OCI-LY7 (cell line): ENCODE measurements at regions not wholly inside any gene's neighbourhood (a gene's known extent, or its start where the extent isn't known, plus 50 kb on each side); places are given as distances from the start of the nearest gene placed in this dataset.

Source experiments
- BruUV-seq: library from RNA; stranded (reverse); fragments of 400-500 nt; replicated peaks from 2 replicates; lab custom pipeline; 2021; lab: Mats Ljungman, UMichigan
- CTCF ChIA-PET: fragments of 300-600 bp; sonication (Branson Sonifier 250); formaldehyde crosslinking; loops from one replicate; lab custom pipeline; 2022; ENCODE audit warnings: antibody characterized with exemption; ENCODE audit not compliant: unreplicated experiment; lab: Charles Lee
- POLR2A ChIA-PET: fragments of 300-600 bp; sonication (Branson Sonifier 250); formaldehyde crosslinking; loops from one replicate; lab custom pipeline; 2022; ENCODE audit warnings: antibody characterized with exemption; lab: Charles Lee
- DNase-seq: peaks from one replicate; pipeline ENCODE4 v3.0.0-alpha.2; 2015; ENCODE audit warnings: low spot score
- H2AFZ ChIP-seq: fragments of 200-600 bp; sonication (generic), shearing (Covaris generic); 2 replicates; pipeline ENCODE4 v1.6.1; 2014; ENCODE audit warnings: mild to moderate bottlenecking, antibody characterized with exemption, low read length, moderate library complexity
- H3K27ac ChIP-seq: fragments of 200-600 bp; sonication (generic); 2 replicates; pipeline ENCODE4 v1.5.1; 2014; ENCODE audit warnings: mixed run types, low read depth, mild to moderate bottlenecking, moderate library complexity, low read length, inconsistent platforms; ENCODE audit not compliant: poor library complexity, severe bottlenecking
- H3K36me3 ChIP-seq: fragments of 200-600 bp; sonication (generic); 2 replicates; pipeline ENCODE4 v1.6.1; 2014; ENCODE audit warnings: mild to moderate bottlenecking, antibody characterized with exemption, low read length, moderate library complexity, mixed read lengths; ENCODE audit not compliant: insufficient read depth
- H3K4me1 ChIP-seq: fragments of 200-600 bp; sonication (generic); 2 replicates; pipeline ENCODE4 v1.5.1; 2014; ENCODE audit warnings: mild to moderate bottlenecking, low read length; ENCODE audit not compliant: insufficient read depth, poor library complexity, severe bottlenecking
- H3K4me2 ChIP-seq: fragments of 200-600 bp; sonication (generic); 2 replicates; pipeline ENCODE4 v1.6.1; 2014; ENCODE audit warnings: mild to moderate bottlenecking, low read length
- H3K4me3 ChIP-seq: fragments of 200-600 bp; sonication (generic); 2 replicates; pipeline ENCODE4 v1.5.1; 2014; ENCODE audit warnings: mild to moderate bottlenecking, low read depth, low read length; ENCODE audit not compliant: poor library complexity, severe bottlenecking
- H3K79me2 ChIP-seq: fragments of 200-600 bp; sonication (generic); 2 replicates; pipeline ENCODE4 v1.6.1; 2016; ENCODE audit warnings: low read depth, mild to moderate bottlenecking, low read length, moderate library complexity, mixed read lengths; ENCODE audit not compliant: insufficient read depth
- H3K9me2 ChIP-seq: fragments of 200-600 bp; sonication (generic); 2 replicates; pipeline ENCODE4 v1.6.1; 2016; ENCODE audit warnings: mild to moderate bottlenecking, low read length, mixed read lengths; ENCODE audit not compliant: insufficient read depth
- H3K9me3 ChIP-seq: fragments of 200-600 bp; sonication (generic); 2 replicates; pipeline ENCODE4 v1.6.1; 2014; ENCODE audit warnings: mild to moderate bottlenecking, mixed run types, low read length, mixed read lengths
- H4K20me1 ChIP-seq: fragments of 200-600 bp; sonication (generic); 2 replicates; pipeline ENCODE4 v1.6.1; 2014; ENCODE audit warnings: mild to moderate bottlenecking, antibody characterized with exemption, low read length, moderate library complexity, mixed read lengths; ENCODE audit not compliant: insufficient read depth
- CTCF ChIP-seq: fragments of 200-600 bp; sonication (generic); conservative IDR thresholded peaks from 2 replicates; pipeline ENCODE4 v1.5.1; 2014; ENCODE audit warnings: mild to moderate bottlenecking, antibody characterized with exemption, low read length, moderate library complexity, mixed read lengths
- EZH2phosphoT487 ChIP-seq: fragments of 200-600 bp; sonication (generic); IDR thresholded peaks from 2 replicates; pipeline ENCODE4 v1.6.1; 2018; ENCODE audit warnings: low read depth, borderline replicate concordance, mild to moderate bottlenecking, mixed run types, antibody characterized with exemption, low read length, moderate library complexity, mixed read lengths
- intact Hi-C: fragments of 100-400 bp; cut with micrococcal nuclease; formaldehyde crosslinking; loops from one replicate; pipeline ENCODE4 v1.10.0; 2022; ENCODE audit not compliant: unreplicated experiment

GRCh38 chr12:30180602-30181001 lies 396.9 kb upstream of the TMTC1 start:
- TF ChIP-seq EZH2phosphoT487 (no peak), CTCF (no peak)
- intact Hi-C loops, result no loop called here
- Histone ChIP-seq H3K36me3 (no peaks in the 10 kb centered on the region), H3K4me3 (no peak overlapping the region), H3K4me2 (no peak overlapping the region), H3K9me3 (no peaks in the 10 kb centered on the region), H2AFZ (no peak overlapping the region), H3K79me2 (no peaks in the 10 kb centered on the region), H3K27ac (no peak overlapping the region), H3K4me1 (no peaks in the 10 kb centered on the region), H4K20me1 (no peaks in the 10 kb centered on the region), H3K9me2 (no peaks in the 10 kb centered on the region)
- CTCF ChIA-PET, result no interaction called here
- BruUV-seq, result no TSS peak
- no peak for DNase-seq
- POLR2A ChIA-PET, result no interaction called here

DNA sequence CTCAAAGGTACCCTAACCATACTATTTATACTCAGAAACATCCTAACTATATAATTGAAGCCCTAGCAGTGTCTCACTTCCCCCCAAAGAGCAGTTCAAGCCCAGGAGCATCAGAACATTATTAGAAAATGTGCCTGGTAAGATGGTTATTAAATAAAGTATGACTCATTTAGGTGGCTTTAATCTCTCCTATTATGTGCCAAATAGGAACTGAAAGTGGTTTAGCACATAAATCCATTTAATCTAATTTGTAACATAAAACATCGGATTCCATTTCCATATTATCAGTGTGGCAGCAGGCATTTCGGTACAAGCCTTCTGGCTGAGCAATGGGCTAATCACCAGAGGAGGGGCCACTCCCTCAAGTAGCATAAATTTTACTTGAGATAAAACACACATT lies 395.2 kb upstream of the TMTC1 start:
- Histone ChIP-seq H3K36me3 (no peaks in the 10 kb centered on the region), H3K79me2 (no peaks in the 10 kb centered on the region), H4K20me1 (no peaks in the 10 kb centered on the region), H3K4me1 (no peaks in the 10 kb centered on the region), H3K27ac (no peak overlapping the region), H3K9me3 (no peaks in the 10 kb centered on the region), H2AFZ (no peak overlapping the region), H3K4me2 (no peak overlapping the region), H3K4me3 (no peak overlapping the region), H3K9me2 (no peaks in the 10 kb centered on the region)
- no peak for DNase-seq
- ChIA-PET CTCF (no interaction called here), POLR2A (no interaction called here)
- TF ChIP-seq EZH2phosphoT487, result no peak
- no peak for TF ChIP-seq CTCF
- BruUV-seq, result no TSS peak
- intact Hi-C loops, result no loop called here

- H3K27ac ChIP-seq, result no peak overlapping the region
- H4K20me1 ChIP-seq, result no peaks in the 10 kb centered on the region
- ChIA-PET POLR2A (no interaction called here), CTCF (no interaction called here)
- no peak for TF ChIP-seq EZH2phosphoT487
- no peak for TF ChIP-seq CTCF
- H2AFZ ChIP-seq, result no peak overlapping the region
- H3K9me3 ChIP-seq, result no peaks in the 10 kb centered on the region
- H3K4me2 ChIP-seq, result no peak overlapping the region
- no TSS peak for BruUV-seq
- no peak overlapping the region for H3K4me3 ChIP-seq
- DNase-seq, result no peak
- no peaks in the 10 kb centered on the region for H3K79me2 ChIP-seq
- intact Hi-C loops, result no loop called here
- H3K36me3 ChIP-seq, result no peaks in the 10 kb centered on the region
- no peaks in the 10 kb centered on the region for H3K4me1 ChIP-seq
- H3K9me2 ChIP-seq, result no peaks in the 10 kb centered on the region
Measured at GRCh38 chr12:30169839-30170591, 386.3 kb upstream of the TMTC1 start.
